ENCODE measurements at regions not wholly inside any gene's neighbourhood (a gene's known extent, or its start where the extent isn't known, plus 50 kb on each side); places are given as distances from the start of the nearest gene placed in this dataset.
"Not testable (repeated sequence)": the region's sequence is repeated elsewhere in the genome, so short reads cannot be mapped to it uniquely, and the experiment has no call there.

DNA sequence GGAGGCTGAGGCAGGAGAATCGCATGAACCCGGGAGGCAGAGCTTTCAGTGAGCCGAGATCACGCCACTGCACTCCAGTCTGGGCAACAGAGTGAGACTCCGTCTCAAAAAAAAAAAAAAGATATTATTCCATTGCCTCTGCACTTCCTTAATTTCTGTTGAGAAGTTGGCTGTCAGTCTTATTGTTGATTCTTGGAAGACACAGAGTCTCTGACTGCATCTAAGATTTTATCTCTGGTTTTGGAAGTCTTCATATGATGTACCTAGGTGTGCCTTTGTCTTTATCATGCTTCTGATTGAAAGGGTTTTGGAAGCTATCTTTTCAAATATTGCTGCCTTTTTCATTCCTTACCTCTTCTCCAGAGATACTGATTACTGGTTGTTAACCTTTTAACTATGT, 160.4 kb downstream of the NPIPB11 start:
- TF ChIP-seq, protein P1, sequence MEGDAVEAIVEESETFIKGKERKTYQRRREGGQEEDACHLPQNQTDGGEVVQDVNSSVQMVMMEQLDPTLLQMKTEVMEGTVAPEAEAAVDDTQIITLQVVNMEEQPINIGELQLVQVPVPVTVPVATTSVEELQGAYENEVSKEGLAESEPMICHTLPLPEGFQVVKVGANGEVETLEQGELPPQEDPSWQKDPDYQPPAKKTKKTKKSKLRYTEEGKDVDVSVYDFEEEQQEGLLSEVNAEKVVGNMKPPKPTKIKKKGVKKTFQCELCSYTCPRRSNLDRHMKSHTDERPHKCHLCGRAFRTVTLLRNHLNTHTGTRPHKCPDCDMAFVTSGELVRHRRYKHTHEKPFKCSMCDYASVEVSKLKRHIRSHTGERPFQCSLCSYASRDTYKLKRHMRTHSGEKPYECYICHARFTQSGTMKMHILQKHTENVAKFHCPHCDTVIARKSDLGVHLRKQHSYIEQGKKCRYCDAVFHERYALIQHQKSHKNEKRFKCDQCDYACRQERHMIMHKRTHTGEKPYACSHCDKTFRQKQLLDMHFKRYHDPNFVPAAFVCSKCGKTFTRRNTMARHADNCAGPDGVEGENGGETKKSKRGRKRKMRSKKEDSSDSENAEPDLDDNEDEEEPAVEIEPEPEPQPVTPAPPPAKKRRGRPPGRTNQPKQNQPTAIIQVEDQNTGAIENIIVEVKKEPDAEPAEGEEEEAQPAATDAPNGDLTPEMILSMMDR (IDR thresholded peaks at IDR 0.05; ENCODE audit: insufficient read depth, low read length, poor library complexity, severe bottlenecking): not testable (repeated sequence)
- not testable (repeated sequence) for TF ChIP-seq EZH2phosphoT487 (conservative IDR thresholded peaks at IDR 0.05; ENCODE audit: low read length)
